ENCODE measurements at regions not wholly inside any gene's neighbourhood (a gene's known extent, or its start where the extent isn't known, plus 50 kb on each side); places are given as distances from the start of the nearest gene placed in this dataset.
"Not testable (repeated sequence)": the region's sequence is repeated elsewhere in the genome, so short reads cannot be mapped to it uniquely, and the experiment has no call there.

- POLR2A ChIA-PET: no interaction called here
- Mint-ChIP-seq H3K36me3 (no peaks in the 10 kb centered on the region), H3K9me3 (peaks cover 2% of the 10 kb centered on the region), H3K27ac (no peak overlapping the region), H3K4me1 (no peaks in the 10 kb centered on the region), H3K4me3 (no peak overlapping the region), H3K27me3 (no peaks in the 10 kb centered on the region)
- DNase-seq (no peak), ATAC-seq (ENCODE audit: low read depth) (no peak)
These were observed 353.8 kb upstream of the CNR1 start for GRCh38 chr6:88520017-88520338.

DNA sequence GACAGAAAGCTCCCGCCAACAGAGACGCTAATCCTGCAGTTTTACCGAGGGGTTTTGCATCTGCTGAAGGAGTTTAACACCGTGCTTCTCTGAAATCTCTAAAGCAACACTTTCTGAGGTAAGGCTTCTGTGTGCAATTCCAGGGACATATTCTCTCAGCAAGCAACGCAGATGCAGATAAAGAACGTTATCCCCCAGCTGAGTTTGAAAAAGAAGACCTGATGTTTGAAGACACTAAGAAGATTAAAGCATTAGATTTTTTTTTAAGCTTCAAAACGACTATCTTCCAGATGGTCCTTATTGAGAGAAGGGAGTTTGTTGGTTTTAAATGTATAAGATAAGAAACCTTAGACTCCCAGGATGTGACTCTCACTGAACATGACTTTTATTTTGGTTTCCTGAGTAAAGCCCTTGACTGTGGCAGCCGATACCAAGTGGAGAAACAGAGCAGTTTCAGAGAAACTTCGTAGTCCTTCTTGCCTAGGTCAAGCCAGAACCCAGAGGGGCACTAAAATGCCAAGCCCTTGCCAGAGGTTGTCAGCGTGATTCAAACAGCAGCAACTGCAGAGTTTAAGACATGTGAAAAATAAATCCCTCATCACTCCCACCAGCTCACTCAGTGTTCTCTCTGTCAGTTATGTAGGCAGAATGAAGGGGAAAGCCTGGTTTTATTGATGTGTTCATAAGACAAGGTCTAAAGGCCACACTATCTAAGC is 353.3 kb upstream of the CNR1 start:
- H3K9me3 Mint-ChIP-seq: peaks cover 2% of the 10 kb centered on the region
- no peak overlapping the region for H3K27ac Mint-ChIP-seq
- no peak overlapping the region for H3K4me3 Mint-ChIP-seq
- no peak for DNase-seq
- no peaks in the 10 kb centered on the region for H3K4me1 Mint-ChIP-seq
- POLR2A ChIA-PET: no interaction called here
- no peak for ATAC-seq (ENCODE audit: low read depth)
- H3K27me3 Mint-ChIP-seq: no peaks in the 10 kb centered on the region
- H3K36me3 Mint-ChIP-seq: no peaks in the 10 kb centered on the region

- Mint-ChIP-seq H3K4me1 (no peaks in the 10 kb centered on the region), H3K27ac (no peak overlapping the region), H3K4me3 (no peak overlapping the region), H3K36me3 (no peaks in the 10 kb centered on the region), H3K27me3 (no peaks in the 10 kb centered on the region), H3K9me3 (no peaks in the 10 kb centered on the region)
- POLR2A ChIA-PET: no interaction called here
- no peak for ATAC-seq (ENCODE audit: low read depth)
- DNase-seq: no peak
These were observed 351.6 kb upstream of the CNR1 start for GRCh38 chr6:88517737-88518136.

- POLR2A ChIA-PET: no interaction called here
- DNase-seq: no peak
- H3K9me3 Mint-ChIP-seq: no peaks in the 10 kb centered on the region
- no peak overlapping the region for H3K27ac Mint-ChIP-seq
- H3K36me3 Mint-ChIP-seq: no peaks in the 10 kb centered on the region
- H3K4me1 Mint-ChIP-seq: no peaks in the 10 kb centered on the region
- H3K27me3 Mint-ChIP-seq: no peaks in the 10 kb centered on the region
- H3K4me3 Mint-ChIP-seq: no peak overlapping the region
- no peak for ATAC-seq (ENCODE audit: low read depth)
These were observed 347.8 kb upstream of the CNR1 start for GRCh38 chr6:88513920-88514319.

DNA sequence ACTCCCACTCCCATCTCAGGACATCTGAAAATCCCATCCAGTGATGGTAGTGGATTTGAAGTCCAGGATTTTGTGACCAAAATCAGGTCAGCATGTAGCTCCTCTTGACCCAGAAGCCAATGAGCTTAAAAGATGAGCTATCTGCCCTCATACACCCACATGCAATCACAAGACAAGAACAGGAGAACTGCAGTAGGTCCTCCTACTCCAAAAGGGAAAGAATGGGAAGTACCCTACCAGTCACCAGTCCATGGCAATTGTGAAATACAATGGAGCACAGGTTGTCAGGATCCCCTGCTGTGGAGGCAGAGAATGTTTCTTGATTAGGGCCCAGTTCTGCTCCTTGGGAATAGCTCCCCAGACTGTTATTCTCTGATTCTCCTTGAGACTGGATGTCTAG is 347.3 kb upstream of the CNR1 start:
- H3K4me1 Mint-ChIP-seq: no peaks in the 10 kb centered on the region
- no peak overlapping the region for H3K4me3 Mint-ChIP-seq
- no peak for ATAC-seq (ENCODE audit: low read depth)
- no peak for DNase-seq
- no peaks in the 10 kb centered on the region for H3K36me3 Mint-ChIP-seq
- no peak overlapping the region for H3K27ac Mint-ChIP-seq
- no peaks in the 10 kb centered on the region for H3K27me3 Mint-ChIP-seq
- no peaks in the 10 kb centered on the region for H3K9me3 Mint-ChIP-seq
- POLR2A ChIA-PET: no interaction called here

GRCh38 chr6:88512951-88513350 is 346.8 kb upstream of the CNR1 start:
- Mint-ChIP-seq H3K27ac (no peak overlapping the region), H3K9me3 (no peaks in the 10 kb centered on the region), H3K36me3 (no peaks in the 10 kb centered on the region), H3K4me1 (no peaks in the 10 kb centered on the region), H3K4me3 (no peak overlapping the region), H3K27me3 (no peaks in the 10 kb centered on the region)
- POLR2A ChIA-PET: no interaction called here
- ATAC-seq (ENCODE audit: low read depth) (no peak), DNase-seq (no peak)

DNA sequence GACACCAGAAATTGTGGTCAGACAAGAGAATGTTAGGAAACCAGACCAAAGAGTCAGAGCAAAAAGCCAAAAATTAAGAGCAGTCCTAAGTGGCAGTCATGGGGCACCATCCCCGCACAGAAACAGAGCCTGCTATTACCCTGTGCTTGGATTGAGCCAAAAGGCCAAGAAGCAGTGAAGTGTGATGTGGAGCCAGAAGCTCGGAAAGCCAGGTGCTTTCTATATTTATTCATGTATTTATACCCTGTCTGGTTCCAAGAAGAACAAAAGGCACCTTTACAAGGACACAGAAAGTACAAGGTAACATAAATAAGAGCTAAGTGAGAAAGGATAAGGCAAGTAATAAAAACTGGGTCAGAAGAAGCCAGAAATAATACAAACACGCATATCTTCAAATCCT is 336.2 kb upstream of the CNR1 start:
- no peak overlapping the region for H3K4me3 Mint-ChIP-seq
- DNase-seq (no peak), ATAC-seq (ENCODE audit: low read depth) (no peak)
- POLR2A ChIA-PET: no interaction called here
- H3K27ac Mint-ChIP-seq: no peak overlapping the region
- no peaks in the 10 kb centered on the region for H3K36me3 Mint-ChIP-seq
- no peaks in the 10 kb centered on the region for H3K4me1 Mint-ChIP-seq
- H3K9me3 Mint-ChIP-seq: peaks cover 4% of the 10 kb centered on the region
- H3K27me3 Mint-ChIP-seq: peaks cover 1% of the 10 kb centered on the region

- Mint-ChIP-seq H3K36me3 (no peaks in the 10 kb centered on the region), H3K4me3 (no peak overlapping the region), H3K27ac (no peak overlapping the region), H3K4me1 (no peaks in the 10 kb centered on the region), H3K9me3 (peaks cover 1% of the 10 kb centered on the region), H3K27me3 (no peaks in the 10 kb centered on the region)
- no peak for ATAC-seq (ENCODE audit: low read depth)
- POLR2A ChIA-PET: no interaction called here
- DNase-seq: no peak
These were observed 333.9 kb upstream of the CNR1 start for GRCh38 chr6:88499845-88500699.

GRCh38 chr6:88499436-88499835 is 333.3 kb upstream of the CNR1 start:
- Mint-ChIP-seq H3K36me3 (no peaks in the 10 kb centered on the region), H3K27ac (no peak overlapping the region), H3K9me3 (peaks cover 1% of the 10 kb centered on the region), H3K4me1 (no peaks in the 10 kb centered on the region), H3K27me3 (no peaks in the 10 kb centered on the region), H3K4me3 (no peak overlapping the region)
- DNase-seq (no peak), ATAC-seq (ENCODE audit: low read depth) (no peak)
- POLR2A ChIA-PET: no interaction called here

- H3K4me3 Mint-ChIP-seq; POLR2A ChIA-PET; H3K27me3 Mint-ChIP-seq; ATAC-seq (ENCODE audit: low read depth); H3K9me3 Mint-ChIP-seq; H3K27ac Mint-ChIP-seq; DNase-seq; H3K4me1 Mint-ChIP-seq; H3K36me3 Mint-ChIP-seq: not testable (repeated sequence)
These were observed 331.3 kb upstream of the CNR1 start for GRCh38 chr6:88497403-88497802.

DNA sequence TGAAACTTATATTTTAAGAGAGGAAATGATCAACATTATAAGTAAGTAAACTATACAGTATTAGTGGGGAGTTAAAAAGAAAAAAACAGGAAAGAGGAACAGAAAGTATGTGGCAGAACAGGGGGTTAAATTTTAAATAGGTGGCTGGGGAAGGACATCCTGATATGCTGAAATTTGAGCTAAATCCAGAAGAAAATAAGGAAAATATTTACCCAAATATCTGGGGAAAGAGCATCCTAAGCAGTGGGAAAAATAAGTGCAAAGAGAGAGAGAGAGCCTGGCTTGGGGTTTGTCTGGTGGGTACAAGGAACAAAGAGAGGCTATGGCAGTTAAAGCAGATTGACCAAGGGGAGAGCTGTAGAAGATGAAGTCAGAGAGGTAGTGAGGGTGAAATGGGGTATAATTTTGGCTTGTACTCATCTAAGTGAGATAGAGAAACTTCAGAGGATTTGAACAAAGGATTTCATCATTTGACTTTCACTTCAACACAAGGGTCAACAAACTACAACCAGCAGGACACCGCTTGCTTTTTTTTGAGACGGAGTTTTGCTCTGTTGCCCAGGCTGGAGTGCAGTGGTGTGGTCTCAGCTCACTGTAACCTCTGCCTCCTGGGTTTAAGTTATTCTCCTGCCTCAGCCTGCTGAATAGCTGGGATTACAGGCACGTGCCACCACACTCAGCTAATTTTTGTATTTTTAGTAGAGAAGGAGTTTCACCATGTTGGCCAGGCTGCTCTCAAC is 328.4 kb upstream of the CNR1 start:
- POLR2A ChIA-PET: no interaction called here
- no peak for DNase-seq
- H3K4me3 Mint-ChIP-seq: no peak overlapping the region
- peaks cover 1% of the 10 kb centered on the region for H3K9me3 Mint-ChIP-seq
- H3K36me3 Mint-ChIP-seq: no peaks in the 10 kb centered on the region
- H3K4me1 Mint-ChIP-seq: no peaks in the 10 kb centered on the region
- H3K27ac Mint-ChIP-seq: no peak overlapping the region
- H3K27me3 Mint-ChIP-seq: peaks cover 6% of the 10 kb centered on the region
- ATAC-seq (ENCODE audit: low read depth): no peak

- Mint-ChIP-seq H3K36me3 (no peaks in the 10 kb centered on the region), H3K9me3 (peaks cover 1% of the 10 kb centered on the region), H3K27ac (no peak overlapping the region), H3K27me3 (peaks cover 9% of the 10 kb centered on the region), H3K4me3 (no peak overlapping the region), H3K4me1 (no peaks in the 10 kb centered on the region)
- ATAC-seq (ENCODE audit: low read depth) (no peak), DNase-seq (no peak)
- POLR2A ChIA-PET: no interaction called here
These were observed 327.6 kb upstream of the CNR1 start for GRCh38 chr6:88493717-88494116.

DNA sequence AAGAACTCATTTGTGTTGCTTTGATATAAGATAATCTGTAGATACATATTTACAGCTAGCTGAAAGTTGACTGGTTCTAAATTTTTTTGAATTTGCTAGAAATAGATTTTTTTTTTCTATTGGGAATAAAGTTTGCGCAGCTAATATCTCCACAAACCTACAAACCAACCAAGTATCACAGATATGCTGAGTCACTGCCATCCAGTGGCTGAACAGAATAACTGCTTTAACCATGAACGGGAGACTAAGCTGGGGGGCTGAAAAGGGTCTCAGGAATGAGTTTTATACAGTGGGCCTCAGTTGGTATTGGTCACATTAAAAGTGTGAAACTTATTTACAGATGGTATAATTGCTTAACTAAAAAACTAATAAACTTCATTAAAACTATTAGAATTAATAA is 326.7 kb upstream of the CNR1 start:
- peaks cover 9% of the 10 kb centered on the region for H3K27me3 Mint-ChIP-seq
- DNase-seq (no peak), ATAC-seq (ENCODE audit: low read depth) (no peak)
- no peaks in the 10 kb centered on the region for H3K9me3 Mint-ChIP-seq
- no peaks in the 10 kb centered on the region for H3K4me1 Mint-ChIP-seq
- POLR2A ChIA-PET: no interaction called here
- H3K4me3 Mint-ChIP-seq: no peak overlapping the region
- H3K36me3 Mint-ChIP-seq: no peaks in the 10 kb centered on the region
- H3K27ac Mint-ChIP-seq: no peak overlapping the region

GRCh38 chr6:88492241-88492640 is 326.1 kb upstream of the CNR1 start:
- ATAC-seq (ENCODE audit: low read depth) (no peak), DNase-seq (no peak)
- Mint-ChIP-seq H3K9me3 (no peaks in the 10 kb centered on the region), H3K36me3 (no peaks in the 10 kb centered on the region), H3K4me1 (no peaks in the 10 kb centered on the region), H3K4me3 (no peak overlapping the region), H3K27me3 (peaks cover 9% of the 10 kb centered on the region), H3K27ac (no peak overlapping the region)
- POLR2A ChIA-PET: no interaction called here

Measured in activated naive CD8-positive, alpha-beta T cell treated with anti-CD3 and anti-CD28 coated beads, Interleukin-2, amount 10 ng/mL, durations not matched to agents 7 days and 5 days (primary cell).